Hepatocyte (in vitro differentiated cells): ENCODE measurements at regions not wholly inside any gene's neighbourhood (a gene's known extent, or its start where the extent isn't known, plus 50 kb on each side); places are given as distances from the start of the nearest gene placed in this dataset.

Experiments
- EZH2 ChIP-seq: fragments of 200-600 bp; sonication (generic); IDR thresholded peaks from 2 replicates; pipeline ENCODE4 v1.6.1; 2016; ENCODE audit warnings: antibody characterized with exemption, mild to moderate bottlenecking, borderline replicate concordance
- TF ChIP-seq, protein P1 (sequence below): fragments of 200-600 bp; sonication (generic); IDR thresholded peaks from 2 replicates; pipeline ENCODE4 v1.5.1; 2016; ENCODE audit warnings: antibody characterized with exemption, mild to moderate bottlenecking; ENCODE audit not compliant: poor library complexity

GRCh38 chr12:123096741-123097140 is 54.1 kb downstream of the PITPNM2 start:
- TF ChIP-seq, protein P1, sequence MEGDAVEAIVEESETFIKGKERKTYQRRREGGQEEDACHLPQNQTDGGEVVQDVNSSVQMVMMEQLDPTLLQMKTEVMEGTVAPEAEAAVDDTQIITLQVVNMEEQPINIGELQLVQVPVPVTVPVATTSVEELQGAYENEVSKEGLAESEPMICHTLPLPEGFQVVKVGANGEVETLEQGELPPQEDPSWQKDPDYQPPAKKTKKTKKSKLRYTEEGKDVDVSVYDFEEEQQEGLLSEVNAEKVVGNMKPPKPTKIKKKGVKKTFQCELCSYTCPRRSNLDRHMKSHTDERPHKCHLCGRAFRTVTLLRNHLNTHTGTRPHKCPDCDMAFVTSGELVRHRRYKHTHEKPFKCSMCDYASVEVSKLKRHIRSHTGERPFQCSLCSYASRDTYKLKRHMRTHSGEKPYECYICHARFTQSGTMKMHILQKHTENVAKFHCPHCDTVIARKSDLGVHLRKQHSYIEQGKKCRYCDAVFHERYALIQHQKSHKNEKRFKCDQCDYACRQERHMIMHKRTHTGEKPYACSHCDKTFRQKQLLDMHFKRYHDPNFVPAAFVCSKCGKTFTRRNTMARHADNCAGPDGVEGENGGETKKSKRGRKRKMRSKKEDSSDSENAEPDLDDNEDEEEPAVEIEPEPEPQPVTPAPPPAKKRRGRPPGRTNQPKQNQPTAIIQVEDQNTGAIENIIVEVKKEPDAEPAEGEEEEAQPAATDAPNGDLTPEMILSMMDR: no peak
- TF ChIP-seq EZH2: no peak
